ENCODE measurements at regions not wholly inside any gene's neighbourhood (a gene's known extent, or its start where the extent isn't known, plus 50 kb on each side); places are given as distances from the start of the nearest gene placed in this dataset.

- TF ChIP-seq CTCF (IDR thresholded peaks at IDR 0.05; ENCODE audit: low read depth, low read length): no peak
- H3K4me3 ChIP-seq (replicated peaks in 1 of 2; ENCODE audit: low read depth in 2 of 2, low read length in 2 of 2): no peak overlapping the region
- DNase-seq (ENCODE audit: low read depth in 2 of 2): no peak
These were observed 238.2 kb upstream of the SSTR1 start for GRCh38 chr14:37969511-37969979.

- TF ChIP-seq CTCF (IDR thresholded peaks at IDR 0.05; ENCODE audit: low read depth, low read length): no peak
- no peak for DNase-seq (ENCODE audit: low read depth in 2 of 2)
- H3K4me3 ChIP-seq (replicated peaks in 1 of 2; ENCODE audit: low read depth in 2 of 2, low read length in 2 of 2): no peak overlapping the region
These were observed 237.0 kb upstream of the SSTR1 start for GRCh38 chr14:37970696-37971095.

- DNase-seq (ENCODE audit: low read depth in 2 of 2): no peak
These were observed 234.5 kb upstream of the SSTR1 start for GRCh38 chr14:37972941-37973887.

GRCh38 chr14:37974421-37974820 is 233.3 kb upstream of the SSTR1 start:
- TF ChIP-seq CTCF (IDR thresholded peaks at IDR 0.05; ENCODE audit: low read depth, low read length): no peak
- H3K4me3 ChIP-seq (replicated peaks in 1 of 2; ENCODE audit: low read depth in 2 of 2, low read length in 2 of 2): no peak overlapping the region
- no peak for DNase-seq (ENCODE audit: low read depth in 2 of 2)

More at GRCh38 chr14:37972941-37973887, 234.5 kb upstream of the SSTR1 start:
- no peak overlapping the region for H3K4me3 ChIP-seq (replicated peaks in 1 of 2; ENCODE audit: low read depth in 2 of 2, low read length in 2 of 2)
- TF ChIP-seq CTCF (IDR thresholded peaks at IDR 0.05; ENCODE audit: low read depth, low read length): no peak

- TF ChIP-seq CTCF (IDR thresholded peaks at IDR 0.05; ENCODE audit: low read depth, low read length): no peak
- H3K4me3 ChIP-seq (replicated peaks in 1 of 2; ENCODE audit: low read depth in 2 of 2, low read length in 2 of 2): no peak overlapping the region
- DNase-seq (ENCODE audit: low read depth in 2 of 2): no peak
These were observed 230.2 kb upstream of the SSTR1 start for GRCh38 chr14:37977481-37977880.

- H3K4me3 ChIP-seq (replicated peaks in 1 of 2; ENCODE audit: low read depth in 2 of 2, low read length in 2 of 2): no peak overlapping the region
- peak; percentile 69 for TF ChIP-seq CTCF (IDR thresholded peaks at IDR 0.05; ENCODE audit: low read depth, low read length)
- DNase-seq (ENCODE audit: low read depth in 2 of 2): peak; percentile 63 to 69
These were observed 221.8 kb upstream of the SSTR1 start for GRCh38 chr14:37985826-37986470.
